ENCODE measurements at regions not wholly inside any gene's neighbourhood (a gene's known extent, or its start where the extent isn't known, plus 50 kb on each side); places are given as distances from the start of the nearest gene placed in this dataset.
"Not testable (repeated sequence)": the region's sequence is repeated elsewhere in the genome, so short reads cannot be mapped to it uniquely, and the experiment has no call there.

DNA sequence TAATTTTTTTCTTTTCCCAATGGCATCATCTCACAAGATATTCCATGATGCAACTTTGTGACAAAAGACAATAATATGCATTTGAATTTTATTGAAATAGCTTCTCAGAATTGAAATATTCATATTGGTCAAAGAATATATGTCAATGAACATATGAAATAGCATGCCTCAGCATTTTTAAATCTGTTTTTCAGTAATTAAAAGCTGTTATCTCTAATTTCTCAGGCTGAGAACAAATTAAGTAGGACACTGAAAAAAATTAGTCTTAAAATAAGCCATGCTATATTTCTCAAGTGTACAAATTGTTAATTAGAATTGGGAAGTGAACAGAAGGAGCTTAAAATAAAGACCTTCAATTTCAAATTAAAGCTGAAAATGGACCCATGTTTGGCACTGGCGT, 570.1 kb downstream of the MFSD1 start:
- no peak for DNase-seq (ENCODE audit: low spot score)

DNA sequence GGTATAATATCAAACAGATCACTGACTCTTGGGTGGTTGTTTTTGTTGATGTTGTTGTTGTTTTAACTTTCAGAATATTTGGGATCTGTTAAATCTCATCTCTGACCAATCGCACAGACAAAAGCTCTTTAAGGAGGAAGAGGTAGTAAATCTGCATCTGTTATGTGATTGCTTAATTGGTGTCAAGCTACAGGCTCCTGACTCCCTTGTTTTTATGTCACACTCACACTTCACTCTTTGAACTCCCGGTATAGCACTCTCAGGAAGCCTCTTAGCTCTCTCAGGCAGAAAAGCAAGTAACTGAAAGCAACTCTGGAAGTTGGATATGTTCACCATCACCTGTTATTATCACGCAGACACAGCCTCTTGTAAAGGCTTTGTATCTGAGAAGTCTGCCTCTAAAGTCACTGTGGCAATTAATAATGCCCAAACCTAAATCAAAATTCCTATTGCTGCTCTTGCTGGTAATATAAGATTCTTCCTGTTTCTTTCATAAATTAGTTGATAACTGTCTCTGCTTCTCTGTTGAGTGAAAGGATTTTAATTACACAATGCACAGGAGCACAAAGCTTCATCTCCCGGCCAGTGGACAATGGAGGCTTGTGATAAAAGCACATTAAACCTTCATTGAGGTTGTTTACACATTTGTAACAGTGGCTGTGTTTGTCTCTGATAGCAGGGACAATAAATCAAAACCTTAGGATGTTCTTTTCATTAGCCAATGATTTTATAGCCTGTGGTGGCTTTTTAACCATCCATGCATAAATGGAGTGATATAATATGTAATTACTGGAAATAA, 576.7 kb downstream of the MFSD1 start:
- no peak for DNase-seq (ENCODE audit: low spot score)

DNA sequence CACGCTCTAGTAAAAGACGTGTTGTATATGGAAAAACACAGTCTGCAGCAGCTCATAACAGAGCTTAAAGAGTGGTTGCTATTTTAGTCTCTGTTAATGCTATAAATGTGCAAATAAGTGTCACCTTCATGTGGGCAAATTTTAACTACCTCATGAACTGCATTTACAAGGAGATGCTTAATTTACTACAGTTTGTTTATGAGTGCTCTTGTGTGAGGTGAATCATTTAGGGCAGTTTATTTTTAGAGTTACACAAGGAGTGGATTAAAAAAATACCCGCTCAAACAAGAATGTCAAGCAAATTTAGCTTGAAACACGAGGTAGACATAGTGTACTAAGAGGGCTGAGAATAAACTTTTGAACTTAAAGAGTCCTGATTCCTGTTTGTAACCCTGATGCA, 579.0 kb downstream of the MFSD1 start:
- DNase-seq (ENCODE audit: low spot score) = no peak

DNA sequence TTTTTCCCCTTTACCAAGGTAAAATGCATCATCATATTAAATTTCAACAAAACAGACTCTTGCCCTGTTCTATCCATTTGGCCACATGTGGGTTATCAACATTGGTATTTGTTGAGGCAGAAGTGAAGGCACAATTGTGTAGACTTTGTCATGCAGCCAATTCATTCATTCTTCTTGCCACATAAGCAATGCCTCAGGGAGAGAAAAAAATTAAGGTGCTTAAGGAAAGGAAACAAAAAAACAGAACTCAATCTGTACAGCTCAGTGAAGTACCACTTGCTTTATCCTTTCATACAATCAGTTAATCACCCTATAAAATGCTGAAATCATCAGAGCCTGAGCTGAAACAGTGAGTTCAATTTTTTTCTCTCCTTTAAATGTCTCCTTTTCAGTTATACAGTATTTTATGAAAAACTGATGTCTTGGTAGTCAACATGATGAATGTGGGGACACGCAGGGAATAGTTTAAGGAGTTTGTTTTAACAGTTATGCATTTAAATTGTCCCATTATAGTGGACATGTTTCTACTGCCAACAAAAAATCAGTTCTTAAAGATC, 588.9 kb downstream of the MFSD1 start:
- no peak for DNase-seq (ENCODE audit: low spot score)

DNA sequence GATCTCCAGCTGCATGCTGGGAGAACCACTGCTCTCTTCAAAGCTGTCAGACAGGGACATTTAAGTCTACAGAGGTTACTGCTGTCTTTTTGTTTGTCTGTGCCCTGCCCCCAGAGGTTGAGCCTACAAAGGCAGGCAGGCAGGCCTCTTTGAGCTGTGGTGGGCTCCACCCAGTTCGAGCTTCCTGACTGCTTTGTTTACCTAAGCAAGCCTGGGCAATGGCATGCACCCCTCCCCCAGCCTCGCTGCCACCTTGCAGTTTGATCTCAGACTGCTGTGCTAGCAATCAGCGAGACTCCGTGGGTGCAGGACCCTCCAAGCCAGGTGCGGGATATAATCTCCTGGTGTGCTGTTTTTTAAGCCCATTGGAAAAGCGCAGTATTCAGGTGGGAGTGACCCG, 591.0 kb upstream of the IL12A start:
- DNase-seq (ENCODE audit: low spot score) = not testable (repeated sequence)

DNA sequence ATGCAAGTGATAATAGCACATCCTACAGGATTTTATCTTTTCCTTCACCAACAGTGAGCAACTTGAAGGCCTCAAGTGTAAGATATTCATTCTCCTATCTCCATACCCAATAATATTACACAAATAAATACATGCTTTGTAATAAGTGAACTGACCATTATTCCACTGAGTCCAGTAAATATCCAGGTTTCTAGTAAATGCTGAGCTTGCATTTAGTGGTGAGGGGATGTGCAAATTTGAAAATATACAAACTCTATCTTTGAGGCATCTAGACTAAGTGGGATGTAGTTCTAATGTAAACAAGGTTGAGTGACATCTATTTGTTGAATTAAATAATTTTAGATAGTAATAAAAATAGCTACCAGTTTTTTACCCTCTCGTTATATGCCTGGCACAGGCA, 587.6 kb upstream of the IL12A start:
- no peak for DNase-seq (ENCODE audit: low spot score)

DNA sequence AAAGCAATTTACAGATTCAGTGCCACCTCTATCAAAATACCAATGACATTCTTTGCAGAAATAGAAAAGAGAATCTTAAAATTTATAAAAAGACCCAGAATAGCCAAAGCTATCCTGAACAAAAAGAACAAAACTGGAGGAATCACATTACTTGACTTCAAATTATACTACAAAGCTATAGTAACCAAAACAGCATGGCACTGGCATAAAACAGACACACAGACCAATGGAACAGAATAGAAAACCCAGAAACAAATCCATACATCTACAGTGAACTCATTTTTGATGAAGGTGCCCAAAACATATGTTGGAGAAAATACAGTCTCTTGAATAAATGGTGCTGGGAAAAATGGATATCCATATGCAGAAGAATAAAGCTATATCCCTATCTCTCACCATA, 578.9 kb upstream of the IL12A start:
- DNase-seq (ENCODE audit: low spot score) = not testable (repeated sequence)

DNA sequence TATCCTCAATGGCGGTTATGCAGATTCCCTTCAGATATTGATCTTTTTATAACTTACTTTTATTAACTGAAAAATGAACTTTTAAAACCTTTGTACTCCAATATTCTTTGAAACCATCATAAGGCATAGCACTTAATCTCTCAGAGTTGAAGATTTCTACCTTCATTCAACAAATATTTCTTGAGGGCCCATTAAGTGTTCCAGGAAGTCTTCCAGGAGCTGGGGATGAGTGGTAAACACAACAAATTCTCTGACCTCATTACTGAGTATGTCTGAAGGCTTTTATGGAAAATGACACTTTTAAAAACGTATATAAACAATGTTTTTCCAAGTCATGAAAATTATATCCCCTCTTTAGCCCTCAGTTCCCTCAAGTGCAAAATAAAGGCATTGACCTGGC, 575.3 kb upstream of the IL12A start:
- DNase-seq (ENCODE audit: low spot score) = no peak

DNA sequence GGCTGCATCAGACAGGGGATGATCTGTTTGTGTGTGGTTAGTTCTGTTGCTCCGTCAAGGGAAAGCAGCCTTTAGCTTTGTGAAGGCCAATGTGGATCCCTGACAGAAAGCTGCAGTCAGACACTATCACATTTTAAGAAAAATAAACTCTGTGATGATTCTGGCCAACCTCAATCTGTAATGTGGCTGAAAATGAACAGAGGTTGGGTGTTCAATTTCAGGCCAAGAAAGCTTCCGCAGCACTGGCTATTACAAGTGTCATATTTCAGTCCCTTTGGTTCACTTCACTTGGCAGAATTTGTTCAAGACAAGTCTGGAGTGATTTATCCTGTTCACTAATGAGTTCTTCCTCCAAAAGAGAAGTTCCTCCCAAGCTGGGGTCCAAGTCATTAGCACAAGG, 571.8 kb upstream of the IL12A start:
- no peak for DNase-seq (ENCODE audit: low spot score)

DNA sequence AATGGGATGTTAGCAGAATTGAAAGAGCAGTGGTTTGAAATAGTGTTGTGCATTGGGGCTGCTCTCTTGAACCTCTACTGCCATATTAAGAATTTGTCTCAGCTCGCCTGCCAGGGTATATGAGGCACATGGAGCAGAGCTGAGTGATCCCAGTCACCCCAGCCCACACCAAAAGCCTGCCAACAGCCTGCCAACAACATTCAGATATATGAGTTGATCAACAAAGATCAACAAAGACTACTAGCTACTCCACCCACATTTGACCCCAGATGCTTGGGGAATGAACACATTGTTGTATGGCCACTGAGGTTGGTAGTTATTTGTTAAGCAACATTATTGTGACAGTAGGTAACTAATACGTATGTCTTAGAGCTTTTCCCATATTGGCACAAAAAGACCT, 570.9 kb upstream of the IL12A start:
- no peak for DNase-seq (ENCODE audit: low spot score)

DNA sequence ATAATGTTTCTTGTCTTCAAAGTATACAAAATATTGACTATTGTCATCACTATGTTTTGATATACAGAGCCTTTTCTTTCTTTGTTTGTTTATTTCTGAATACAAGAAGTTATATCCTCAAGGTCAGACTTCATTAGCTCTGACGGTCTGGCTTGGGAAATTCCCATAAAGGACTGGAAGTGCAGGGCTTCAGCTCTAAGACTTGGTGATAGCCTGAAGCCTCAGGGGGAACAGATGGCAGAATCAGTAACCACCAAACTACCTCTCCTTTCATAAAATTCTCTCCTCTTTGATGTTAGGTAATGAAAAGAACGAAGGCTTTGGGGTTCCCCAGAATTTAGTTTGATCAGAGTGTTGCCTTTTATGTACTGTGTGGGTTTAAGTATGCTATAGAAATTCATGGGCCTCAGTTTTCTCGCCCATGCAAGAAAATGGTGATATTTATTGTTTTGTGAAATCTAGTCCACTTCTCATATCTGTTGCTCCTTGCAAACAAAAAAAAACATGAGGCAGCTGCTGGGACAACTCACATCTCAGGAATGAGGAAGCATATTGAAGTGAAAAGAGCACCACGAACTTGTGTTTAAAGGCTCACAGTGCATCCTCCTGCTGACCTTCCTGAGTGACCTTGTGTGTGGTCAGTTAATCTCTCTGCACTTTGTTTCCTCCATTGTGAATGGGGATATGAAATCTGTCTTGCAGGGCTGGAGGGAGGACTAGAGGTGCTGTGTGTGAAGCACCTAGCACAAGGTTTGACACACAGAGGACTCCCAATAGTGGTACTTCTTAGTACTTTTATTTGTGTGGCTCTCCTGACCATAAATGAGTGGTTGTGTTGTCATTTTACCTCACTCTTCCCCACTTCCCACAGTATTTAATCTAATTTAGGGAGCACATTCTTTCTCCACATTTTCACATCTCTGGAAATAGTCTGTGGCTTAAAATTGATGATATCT, 569.8 kb upstream of the IL12A start:
- DNase-seq (ENCODE audit: low spot score) = no peak

DNA sequence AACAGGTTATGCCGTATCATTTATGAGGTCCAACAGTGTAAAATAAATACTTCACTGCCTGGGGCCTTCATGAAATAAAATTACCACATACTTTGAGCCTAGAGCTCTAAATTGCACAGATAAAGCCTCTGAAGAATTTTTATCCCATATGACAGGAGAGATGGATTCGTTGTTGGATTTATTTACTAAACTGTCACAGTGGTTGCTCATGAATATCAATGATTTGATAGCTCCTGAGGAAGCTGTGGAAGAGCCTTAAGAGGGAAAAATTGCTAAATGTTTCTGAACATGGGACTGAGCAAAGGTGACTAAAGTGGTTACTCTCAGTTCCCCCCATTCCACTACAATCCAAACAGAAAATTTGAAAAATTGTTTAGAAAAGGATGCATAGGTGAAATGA, 558.9 kb upstream of the IL12A start:
- DNase-seq (ENCODE audit: low spot score) = no peak

DNA sequence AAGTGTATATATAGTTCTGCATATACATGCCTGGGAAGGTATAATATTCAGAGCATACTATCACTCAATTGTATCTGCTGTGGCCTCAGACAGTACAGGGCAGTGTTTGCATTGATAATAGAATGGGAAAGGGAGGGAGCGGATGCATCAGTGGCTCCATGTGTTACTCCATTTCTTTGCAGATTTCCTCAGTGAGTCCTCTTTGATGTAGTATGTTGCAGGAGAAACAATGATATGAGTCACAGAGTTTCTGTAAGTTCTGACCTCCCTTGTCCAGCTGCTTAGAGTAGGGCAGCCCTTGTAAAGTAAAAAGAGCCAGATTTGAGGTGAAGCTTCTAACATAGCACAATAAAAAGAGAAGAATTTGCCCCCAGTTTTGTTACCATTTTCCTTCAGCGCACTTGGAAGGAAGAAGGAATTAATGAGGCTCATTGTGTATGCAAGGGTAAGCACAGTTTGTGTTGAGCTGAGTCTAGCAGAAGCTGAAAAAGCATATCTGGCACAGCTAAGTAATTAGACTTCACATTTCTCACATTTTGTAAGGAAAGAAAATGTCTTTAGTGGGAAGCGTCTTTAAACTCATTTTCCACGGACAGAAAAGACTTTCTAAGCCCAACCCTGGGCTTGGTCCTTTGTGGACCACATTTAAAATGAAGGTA, 555.8 kb upstream of the IL12A start:
- no peak for DNase-seq (ENCODE audit: low spot score)

DNA sequence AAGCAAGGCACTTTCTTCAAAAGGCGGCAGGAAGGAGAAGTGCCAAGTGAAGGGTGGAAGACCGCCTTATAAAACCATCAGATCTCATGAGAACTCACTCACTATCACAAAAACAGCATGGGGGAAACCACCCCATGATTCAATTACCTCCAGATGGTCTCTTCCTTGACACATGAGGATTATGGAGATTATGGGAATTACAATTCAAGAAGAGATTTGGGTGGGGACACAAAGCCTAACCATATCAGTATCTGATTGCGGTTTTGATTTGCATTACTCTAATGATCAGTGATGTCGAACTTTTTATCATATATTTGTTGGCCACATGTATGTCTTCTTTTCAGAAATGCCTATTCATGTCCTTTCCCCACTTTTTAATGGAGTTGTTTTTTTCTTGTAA, 549.3 kb upstream of the IL12A start:
- no peak for DNase-seq (ENCODE audit: low spot score)

DNA sequence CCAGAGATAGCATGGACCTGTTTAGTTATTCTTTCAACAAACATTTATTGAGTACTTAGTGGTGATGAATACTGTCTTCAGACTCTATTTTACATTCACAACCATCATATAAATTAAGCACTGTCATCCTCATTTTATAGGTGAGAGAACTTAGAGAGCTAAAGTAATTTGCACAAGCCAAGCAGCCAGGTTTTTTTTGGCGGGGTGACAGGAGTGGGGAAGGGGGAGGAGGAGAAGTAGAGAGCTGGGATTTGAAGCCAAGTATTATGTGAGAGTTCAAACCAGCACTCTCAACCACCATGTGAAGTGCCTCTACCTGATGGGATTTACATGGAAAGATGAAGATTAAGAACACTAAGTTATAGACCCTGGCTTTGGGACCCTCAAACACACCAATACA, 547.4 kb upstream of the IL12A start:
- no peak for DNase-seq (ENCODE audit: low spot score)

DNA sequence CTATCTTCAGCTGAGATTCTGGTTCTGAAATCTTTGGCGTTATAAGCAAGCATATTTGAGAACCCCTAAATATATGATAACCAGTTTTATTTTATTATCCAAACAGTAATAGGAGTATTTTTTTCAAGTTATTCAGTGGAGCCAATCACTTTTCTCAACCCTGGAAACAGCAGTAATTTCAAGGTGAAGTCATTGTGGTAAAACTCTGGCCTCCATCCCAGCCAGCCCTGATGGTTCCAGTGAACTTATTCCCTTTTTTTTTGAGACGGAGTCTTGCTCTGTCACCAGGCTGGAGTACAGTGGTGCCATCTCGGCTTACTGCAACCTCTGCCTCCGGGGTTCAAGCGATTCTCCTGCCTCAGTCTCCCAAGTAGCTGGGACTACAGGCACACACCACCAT, 545.4 kb upstream of the IL12A start:
- DNase-seq (ENCODE audit: low spot score) = no peak

DNA sequence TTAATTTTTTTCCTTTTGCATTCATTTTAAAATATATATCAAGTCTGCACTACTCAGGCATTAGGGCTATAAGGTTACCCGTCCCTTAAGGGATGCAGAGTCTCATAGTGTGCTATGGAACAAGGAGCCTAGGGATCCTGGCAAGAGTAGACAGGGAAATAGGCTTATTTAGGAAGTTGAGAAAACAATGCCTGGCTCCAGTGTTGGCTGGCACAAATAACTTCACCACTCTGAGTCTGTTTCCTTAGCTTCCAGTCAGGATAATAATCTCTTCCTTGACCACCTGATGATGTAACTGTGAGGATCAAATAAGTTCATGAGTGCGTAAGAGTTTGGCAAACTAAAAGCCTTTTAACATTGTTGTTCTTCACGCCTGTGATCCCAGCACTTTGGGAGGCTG, 540.8 kb upstream of the IL12A start:
- DNase-seq (ENCODE audit: low spot score) = no peak

DNA sequence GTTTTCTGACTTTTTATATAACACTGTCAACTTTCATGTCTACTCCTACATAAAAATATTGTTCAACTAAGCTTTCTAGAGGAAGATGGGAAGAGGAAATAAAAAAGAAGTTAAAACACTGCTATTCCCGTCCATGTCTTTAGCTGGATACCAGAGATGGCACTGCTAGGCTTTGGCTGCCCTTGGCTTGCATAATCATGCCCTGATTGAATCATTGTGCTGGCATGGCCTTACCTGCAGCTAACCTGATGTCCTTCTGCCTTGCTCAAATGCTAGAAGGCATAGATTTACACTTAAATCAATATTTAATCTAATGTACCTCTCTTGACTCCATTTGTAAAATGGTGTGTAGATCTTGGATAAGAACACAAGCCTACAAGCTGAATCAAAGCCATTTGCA, 539.7 kb upstream of the IL12A start:
- no peak for DNase-seq (ENCODE audit: low spot score)

DNA sequence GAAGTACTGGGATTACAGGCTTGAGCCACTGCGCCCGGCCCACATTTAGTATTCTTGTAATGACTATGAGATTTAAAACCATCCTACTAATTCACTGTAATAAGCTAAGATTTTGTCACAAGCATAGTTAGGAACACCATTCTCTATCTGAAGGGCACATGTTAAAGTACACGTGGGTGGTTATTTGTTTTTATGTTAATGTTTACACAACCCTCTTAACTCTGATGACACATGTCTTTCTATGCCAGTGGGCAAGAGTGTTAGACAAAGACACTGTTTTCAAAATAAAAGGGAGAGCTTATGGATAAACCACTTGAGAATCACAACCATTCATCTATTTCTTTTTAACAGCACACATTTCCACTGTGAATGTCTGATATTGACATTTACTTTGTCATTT, 537.6 kb upstream of the IL12A start:
- DNase-seq (ENCODE audit: low spot score) = no peak

DNA sequence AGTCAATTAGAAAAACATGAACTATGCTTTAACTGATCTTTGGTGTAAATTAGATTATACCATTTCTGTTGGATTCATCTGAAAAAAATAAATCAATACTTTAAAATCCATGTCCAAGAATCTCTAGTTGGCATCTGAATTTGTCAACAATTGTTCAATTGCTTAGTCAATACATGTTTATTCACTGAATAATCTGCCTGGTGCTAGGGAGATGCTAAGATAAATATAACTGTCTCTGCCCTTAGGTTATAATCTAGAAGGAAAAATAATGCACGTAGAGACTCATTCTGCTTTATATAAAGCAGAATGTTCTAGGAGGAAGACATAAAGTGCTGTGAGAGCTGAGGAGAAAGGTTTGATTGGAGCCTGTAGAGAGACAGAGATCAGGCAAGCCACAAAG, 537.2 kb upstream of the IL12A start:
- DNase-seq (ENCODE audit: low spot score) = no peak

DNA sequence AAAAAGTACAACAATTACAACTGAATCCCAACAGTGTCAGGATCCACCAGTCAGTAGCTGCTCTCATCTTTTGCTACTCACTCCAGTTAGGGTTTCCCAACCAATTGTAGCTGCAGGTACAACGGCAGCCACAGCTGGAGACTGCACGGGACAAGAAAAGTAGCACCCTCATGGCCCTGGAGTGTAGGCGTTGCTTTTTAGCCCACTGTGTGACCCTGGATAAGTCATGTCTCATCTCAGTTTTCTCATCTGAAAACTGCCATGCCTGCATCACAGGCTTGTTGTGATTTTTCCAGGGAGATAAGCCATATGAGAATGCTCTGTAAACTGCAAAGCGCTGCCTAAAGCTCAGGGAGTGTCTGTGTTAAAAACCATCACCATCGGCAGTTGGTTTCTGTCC, 535.6 kb upstream of the IL12A start:
- no peak for DNase-seq (ENCODE audit: low spot score)

DNA sequence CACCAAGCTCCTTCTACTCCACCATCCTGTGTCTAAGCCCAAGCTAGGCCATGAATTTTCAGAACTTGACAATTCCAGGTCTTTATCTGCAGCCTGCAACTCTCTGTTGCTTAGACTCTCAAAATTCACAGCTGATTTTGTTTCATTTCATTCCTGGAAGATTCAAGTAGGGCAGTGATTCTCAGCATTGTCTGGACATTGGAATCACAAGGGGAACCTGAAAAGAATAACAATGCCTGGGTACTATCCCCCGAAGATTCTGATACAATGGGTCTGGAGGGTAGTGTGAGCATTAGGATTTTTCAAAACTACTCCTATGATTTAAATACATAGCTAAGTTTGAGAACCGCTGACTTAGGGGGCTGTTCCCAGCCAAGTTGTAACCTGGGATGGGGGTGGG, 534.7 kb upstream of the IL12A start:
- DNase-seq (ENCODE audit: low spot score) = no peak

Data from CD4-positive, alpha-beta T cell treated with Interleukin-15 for 4 hours (primary cell).